GM11168 (cell line): ENCODE measurements at regions not wholly inside any gene's neighbourhood (a gene's known extent, or its start where the extent isn't known, plus 50 kb on each side); places are given as distances from the start of the nearest gene placed in this dataset.
"Not testable (repeated sequence)": the region's sequence is repeated elsewhere in the genome, so short reads cannot be mapped to it uniquely, and the experiment has no call there.

Source experiments
- in situ Hi-C: fragments of 300-500 bp; cut with MboI; formaldehyde crosslinking; loops from one replicate; pipeline ENCODE4 v1.12.0; 2022; ENCODE audit warnings: low sequenced_read_pairs; ENCODE audit not compliant: unreplicated experiment

- in situ Hi-C loops = no loop called here
Measured at GRCh38 chr11:97756571-97757335, 1264.0 kb upstream of the CNTN5 start.

DNA sequence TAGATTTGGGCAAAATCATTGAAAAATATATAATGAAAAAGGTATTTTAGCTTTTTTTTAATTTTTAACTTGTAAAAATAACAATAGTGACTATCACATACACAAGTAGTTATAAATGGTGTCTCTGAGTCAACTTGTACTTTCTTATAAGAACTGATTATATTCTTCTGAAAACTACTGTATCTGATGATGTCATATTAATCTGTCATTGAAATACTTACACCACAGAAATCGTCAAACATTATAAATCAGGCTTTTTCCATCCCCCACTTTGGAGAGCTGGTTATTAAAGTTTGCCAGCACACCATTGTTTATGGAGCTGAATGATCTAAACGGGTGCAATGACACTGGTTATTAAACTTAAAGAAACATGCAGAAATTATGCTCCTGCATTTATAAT is 1259.6 kb upstream of the CNTN5 start:
- in situ Hi-C loops = no loop called here

- in situ Hi-C loops = no loop called here
Measured at GRCh38 chr11:97764193-97764592, 1256.6 kb upstream of the CNTN5 start.

GRCh38 chr11:97764605-97765004 is 1256.1 kb upstream of the CNTN5 start:
- in situ Hi-C loops = no loop called here

GRCh38 chr11:97770570-97770969 is 1250.2 kb upstream of the CNTN5 start:
- in situ Hi-C loops = no loop called here

DNA sequence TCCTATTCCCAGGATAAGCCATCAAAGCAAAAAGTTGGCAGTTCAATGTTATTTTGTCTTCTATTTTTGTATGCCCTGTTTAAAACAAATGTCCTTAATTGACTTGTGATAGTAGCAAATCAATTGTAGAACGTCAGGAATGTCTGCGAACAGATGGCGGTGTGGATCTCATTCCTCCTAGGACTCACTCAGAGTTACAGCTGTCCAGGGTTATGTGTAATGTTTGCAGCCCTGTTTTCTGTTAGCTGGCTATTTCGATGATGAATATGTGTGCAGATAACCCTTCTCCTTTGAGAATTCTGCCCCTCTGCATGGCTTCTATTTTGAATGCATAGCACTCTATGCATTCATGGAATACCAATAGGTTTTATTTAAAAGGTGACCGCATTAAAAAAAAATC is 1248.0 kb upstream of the CNTN5 start:
- in situ Hi-C loops = no loop called here

DNA sequence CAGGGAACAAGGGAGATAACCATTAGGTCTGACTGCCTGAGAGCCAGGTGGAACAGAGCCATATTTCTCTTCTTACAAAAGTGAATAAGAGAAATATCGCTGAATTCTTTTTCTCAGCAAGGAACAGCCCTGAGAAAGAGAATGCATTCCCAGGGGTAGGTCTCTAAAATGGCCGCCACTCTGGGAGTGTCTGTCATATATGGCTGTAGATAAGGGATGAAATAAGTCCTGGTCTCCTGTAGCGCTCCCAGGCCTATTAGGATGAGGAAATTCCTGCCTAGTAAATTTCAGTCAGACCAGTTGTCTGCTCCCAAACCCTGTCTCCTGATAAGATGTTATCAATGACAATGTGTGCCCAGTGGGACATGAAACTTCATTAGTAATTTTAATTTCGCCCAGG is 1236.4 kb upstream of the CNTN5 start:
- in situ Hi-C loops = not testable (repeated sequence)

GRCh38 chr11:97786961-97787360 is 1233.8 kb upstream of the CNTN5 start:
- in situ Hi-C loops = no loop called here

DNA sequence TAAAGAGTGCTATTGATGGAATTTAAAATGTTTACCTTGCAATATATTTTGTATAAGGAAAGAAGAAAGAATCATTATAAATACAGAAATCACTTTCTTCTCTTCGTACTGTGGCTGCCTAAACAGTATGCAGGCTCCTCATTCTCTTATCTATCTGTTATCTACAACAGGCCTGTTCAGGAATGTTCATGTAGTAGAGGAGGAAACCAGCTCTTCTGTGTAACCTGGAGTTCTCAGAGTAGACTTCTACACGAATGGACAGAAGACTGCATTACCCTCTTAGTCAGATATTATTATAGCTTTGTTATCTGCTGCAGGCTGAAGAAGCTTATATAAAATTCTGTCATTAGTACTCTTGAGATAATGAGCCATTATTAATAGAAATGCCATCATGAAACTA is 1225.9 kb upstream of the CNTN5 start:
- in situ Hi-C loops = no loop called here

DNA sequence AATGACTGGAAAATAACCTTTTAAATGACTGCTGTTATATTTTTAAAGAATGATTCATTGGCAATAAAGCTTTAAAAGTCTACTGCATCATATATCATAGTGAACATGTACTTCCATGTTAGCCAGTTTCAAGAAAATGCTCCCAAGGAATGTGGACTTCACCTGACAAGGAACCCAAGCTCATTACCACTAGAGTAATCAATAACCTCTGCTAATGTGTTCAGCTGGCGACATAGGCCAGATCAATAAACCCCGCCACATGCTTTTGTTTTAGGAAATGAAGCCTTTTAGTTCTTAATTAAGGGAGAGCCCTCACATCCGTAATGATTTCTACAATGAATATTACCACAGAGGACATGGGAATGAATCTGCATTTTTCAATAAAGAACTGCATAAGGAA is 1219.9 kb upstream of the CNTN5 start:
- in situ Hi-C loops = no loop called here

- in situ Hi-C loops = no loop called here
Measured at GRCh38 chr11:97814325-97814959, 1206.3 kb upstream of the CNTN5 start.

- in situ Hi-C loops = no loop called here
Measured at GRCh38 chr11:97815667-97816066, 1205.1 kb upstream of the CNTN5 start.

DNA sequence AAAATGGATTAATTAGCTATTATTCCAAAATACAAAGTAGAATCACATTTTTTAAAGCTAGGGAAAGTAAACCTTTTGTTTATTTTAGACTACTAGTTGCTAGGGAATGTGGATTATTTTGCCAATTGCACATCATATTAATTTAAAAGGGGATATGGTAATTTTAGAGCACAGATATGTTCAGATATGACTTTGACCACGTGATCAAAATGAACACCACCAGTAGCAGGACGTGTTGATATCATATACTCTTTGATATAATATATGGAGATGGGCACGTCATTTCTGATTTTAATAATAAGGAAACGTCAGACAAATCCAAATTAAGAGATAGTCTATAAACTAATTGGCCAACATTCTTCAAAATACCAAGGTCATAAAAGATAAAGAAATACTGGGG is 1188.3 kb upstream of the CNTN5 start:
- in situ Hi-C loops = no loop called here

GRCh38 chr11:97833412-97833811 is 1187.3 kb upstream of the CNTN5 start:
- in situ Hi-C loops = no loop called here

- in situ Hi-C loops = no loop called here
Measured at GRCh38 chr11:97844016-97844415, 1176.7 kb upstream of the CNTN5 start.

DNA sequence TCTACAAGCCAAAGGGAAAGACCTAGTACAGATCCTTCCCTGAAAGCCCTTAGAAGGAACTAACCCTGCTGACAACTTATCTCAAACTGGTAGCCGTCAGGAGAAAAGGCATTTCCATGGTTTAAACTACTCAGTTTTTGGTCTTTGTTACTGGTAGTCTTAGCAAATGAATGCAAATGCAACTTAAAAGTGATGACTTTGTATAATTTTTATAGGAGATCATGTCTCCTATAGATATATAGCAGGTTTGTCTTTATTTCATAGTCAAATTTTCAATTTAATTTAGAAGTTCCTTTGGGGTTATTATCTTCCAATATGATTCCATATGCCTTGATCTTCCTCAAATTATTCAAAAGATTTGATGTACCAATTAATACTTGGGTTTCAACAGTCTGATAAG is 1173.0 kb upstream of the CNTN5 start:
- in situ Hi-C loops = no loop called here

DNA sequence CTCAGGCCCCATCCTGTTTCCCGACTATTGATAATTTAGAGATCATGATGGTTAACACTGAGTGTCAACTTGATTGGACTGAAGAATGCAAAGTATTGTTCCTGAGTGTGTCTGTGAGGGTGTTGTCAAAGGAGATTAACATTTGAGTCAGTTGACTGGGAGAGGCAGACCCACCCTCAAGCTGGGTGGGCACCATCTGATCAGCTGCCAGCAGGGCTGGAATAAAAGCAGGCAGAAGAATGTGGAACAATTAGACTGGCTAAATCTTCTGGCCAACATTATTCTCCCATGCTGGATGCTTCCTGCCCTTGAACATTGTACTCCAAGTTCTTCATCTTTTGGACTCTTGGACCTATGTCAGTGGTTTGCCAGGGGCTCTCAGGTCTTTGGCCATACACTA is 1170.0 kb upstream of the CNTN5 start:
- in situ Hi-C loops = no loop called here

DNA sequence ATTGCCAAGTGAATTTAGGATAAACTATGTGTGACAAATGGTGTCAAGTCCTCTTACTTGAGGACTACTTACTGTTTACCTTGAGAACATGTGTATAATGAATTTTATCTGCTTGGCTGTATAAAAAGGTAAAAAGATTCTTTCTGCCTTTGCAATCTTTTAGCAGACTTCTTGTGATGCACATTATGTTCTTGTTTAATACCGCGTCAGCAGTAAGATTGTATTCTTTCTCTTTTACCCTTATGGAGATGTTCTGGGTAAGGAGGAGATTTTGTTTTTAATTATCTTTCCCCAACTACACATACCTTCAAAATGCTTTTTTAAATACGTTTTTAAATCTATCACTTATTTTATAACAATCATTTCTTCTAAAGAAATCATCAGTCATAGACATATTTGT is 1166.4 kb upstream of the CNTN5 start:
- in situ Hi-C loops = no loop called here

GRCh38 chr11:97854877-97855276 is 1165.9 kb upstream of the CNTN5 start:
- in situ Hi-C loops = no loop called here

- in situ Hi-C loops = no loop called here
Measured at GRCh38 chr11:97856666-97857065, 1164.1 kb upstream of the CNTN5 start.

DNA sequence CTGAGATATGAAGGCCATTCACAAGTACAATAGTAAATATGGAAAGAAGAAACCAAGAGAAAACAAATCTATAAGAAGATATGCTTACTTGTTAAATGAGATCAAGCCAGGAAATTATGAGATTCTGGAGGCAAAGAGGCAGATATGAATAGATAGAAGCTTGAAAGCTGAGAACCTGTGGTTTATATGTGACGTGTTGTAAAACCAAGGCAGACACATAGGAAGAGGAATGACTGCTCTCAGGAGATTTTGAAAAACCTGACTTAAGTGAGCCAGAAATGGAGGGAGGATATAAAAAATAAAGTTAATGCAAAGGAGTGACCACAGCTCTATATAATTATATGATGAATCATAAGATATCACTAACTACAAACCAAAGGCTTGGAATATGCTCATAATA is 1160.5 kb upstream of the CNTN5 start:
- in situ Hi-C loops = no loop called here

DNA sequence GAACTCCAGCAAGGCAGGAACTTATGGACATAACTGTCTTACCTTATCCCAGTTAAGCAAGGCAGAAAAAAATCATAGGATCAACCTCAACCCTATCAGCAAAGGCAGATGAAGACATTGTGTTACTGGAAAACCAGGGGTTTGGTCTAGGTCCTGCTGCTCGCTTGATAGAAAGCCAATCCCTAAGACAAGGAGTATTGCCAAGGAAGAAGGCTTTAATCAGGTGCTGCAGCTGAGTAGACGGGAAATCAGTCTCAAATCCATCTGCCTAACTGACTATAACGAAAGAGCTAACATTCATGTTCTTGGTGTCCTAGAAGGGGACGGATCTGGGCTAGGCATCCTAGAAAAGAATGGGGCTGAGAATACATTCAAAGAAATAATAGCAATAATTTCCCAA is 1158.7 kb upstream of the CNTN5 start:
- in situ Hi-C loops = no loop called here
